HG03280 (cell line): ENCODE measurements at regions not wholly inside any gene's neighbourhood (a gene's known extent, or its start where the extent isn't known, plus 50 kb on each side); places are given as distances from the start of the nearest gene placed in this dataset.

ENCODE experiments used
- ATAC-seq: cut with Tn5 transposase; IDR thresholded peaks from one replicate; pipeline ENCODE4 v1.9.1; 2021; ENCODE audit warnings: mild to moderate bottlenecking, moderate library complexity; ENCODE audit not compliant: unreplicated experiment

GRCh38 chr10:29021591-29021990 is 267.3 kb upstream of the LYZL1 start:
- no peak for ATAC-seq

- ATAC-seq: no peak
Measured at GRCh38 chr10:29022513-29022912, 266.4 kb upstream of the LYZL1 start.

GRCh38 chr10:29023678-29024077 is 265.2 kb upstream of the LYZL1 start:
- ATAC-seq: no peak

GRCh38 chr10:29026065-29026797 is 262.6 kb upstream of the LYZL1 start:
- no peak for ATAC-seq

GRCh38 chr10:29026802-29027580 is 261.9 kb upstream of the LYZL1 start:
- no peak for ATAC-seq

GRCh38 chr10:29028486-29028885 is 260.4 kb upstream of the LYZL1 start:
- ATAC-seq: no peak

- ATAC-seq: no peak
Measured at GRCh38 chr10:29030900-29031299, 258.0 kb upstream of the LYZL1 start.

- no peak for ATAC-seq
Measured at GRCh38 chr10:29032169-29032568, 256.7 kb upstream of the LYZL1 start.

GRCh38 chr10:29033311-29033940 is 255.4 kb upstream of the LYZL1 start:
- peak; percentile 55 for ATAC-seq

GRCh38 chr10:29034592-29034991 is 254.3 kb upstream of the LYZL1 start:
- no peak for ATAC-seq

- ATAC-seq: no peak
Measured at GRCh38 chr10:29035721-29036120, 253.1 kb upstream of the LYZL1 start.

- no peak for ATAC-seq
Measured at GRCh38 chr10:29037348-29038113, 251.3 kb upstream of the LYZL1 start.

- no peak for ATAC-seq
Measured at GRCh38 chr10:29039091-29039490, 249.8 kb upstream of the LYZL1 start.

- ATAC-seq: no peak
Measured at GRCh38 chr10:29039677-29040189, 249.1 kb upstream of the LYZL1 start.

- ATAC-seq: no peak
Measured at GRCh38 chr10:29041616-29042015, 247.3 kb upstream of the LYZL1 start.

GRCh38 chr10:29048506-29048905 is 240.4 kb upstream of the LYZL1 start:
- no peak for ATAC-seq

- no peak for ATAC-seq
Measured at GRCh38 chr10:29050081-29050480, 238.8 kb upstream of the LYZL1 start.

- no peak for ATAC-seq
Measured at GRCh38 chr10:29055101-29055500, 233.8 kb upstream of the LYZL1 start.

GRCh38 chr10:29056729-29057128 is 232.1 kb upstream of the LYZL1 start:
- ATAC-seq: no peak

- no peak for ATAC-seq
Measured at GRCh38 chr10:29057822-29058331, 231.0 kb upstream of the LYZL1 start.
